ENCODE measurements at regions not wholly inside any gene's neighbourhood (a gene's known extent, or its start where the extent isn't known, plus 50 kb on each side); places are given as distances from the start of the nearest gene placed in this dataset.

DNA sequence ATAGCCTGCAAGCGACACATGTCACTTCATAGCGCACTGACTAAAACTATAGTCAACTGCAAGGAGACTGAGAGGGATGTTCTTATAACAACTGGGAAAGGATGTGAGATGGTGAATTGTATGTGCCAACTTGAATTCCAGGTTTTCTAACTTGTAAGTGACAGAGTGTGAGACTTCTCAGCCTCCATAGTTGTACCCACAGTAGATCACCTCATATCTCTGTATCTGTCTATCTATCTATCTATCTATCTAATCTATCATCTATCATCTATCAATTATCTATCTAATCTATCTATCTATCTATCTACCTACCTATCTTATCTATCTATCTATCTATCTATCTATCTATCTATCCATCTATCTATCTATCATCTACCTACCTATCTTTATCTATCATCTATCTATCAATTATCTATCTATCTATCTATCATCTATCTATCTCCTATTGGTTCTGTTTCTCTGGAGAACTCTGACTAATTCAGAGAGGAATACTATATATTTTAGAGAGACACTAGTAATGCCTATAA, 162.3 kb downstream of the CTH start (continued):
- TF ChIP-seq, protein P1, sequence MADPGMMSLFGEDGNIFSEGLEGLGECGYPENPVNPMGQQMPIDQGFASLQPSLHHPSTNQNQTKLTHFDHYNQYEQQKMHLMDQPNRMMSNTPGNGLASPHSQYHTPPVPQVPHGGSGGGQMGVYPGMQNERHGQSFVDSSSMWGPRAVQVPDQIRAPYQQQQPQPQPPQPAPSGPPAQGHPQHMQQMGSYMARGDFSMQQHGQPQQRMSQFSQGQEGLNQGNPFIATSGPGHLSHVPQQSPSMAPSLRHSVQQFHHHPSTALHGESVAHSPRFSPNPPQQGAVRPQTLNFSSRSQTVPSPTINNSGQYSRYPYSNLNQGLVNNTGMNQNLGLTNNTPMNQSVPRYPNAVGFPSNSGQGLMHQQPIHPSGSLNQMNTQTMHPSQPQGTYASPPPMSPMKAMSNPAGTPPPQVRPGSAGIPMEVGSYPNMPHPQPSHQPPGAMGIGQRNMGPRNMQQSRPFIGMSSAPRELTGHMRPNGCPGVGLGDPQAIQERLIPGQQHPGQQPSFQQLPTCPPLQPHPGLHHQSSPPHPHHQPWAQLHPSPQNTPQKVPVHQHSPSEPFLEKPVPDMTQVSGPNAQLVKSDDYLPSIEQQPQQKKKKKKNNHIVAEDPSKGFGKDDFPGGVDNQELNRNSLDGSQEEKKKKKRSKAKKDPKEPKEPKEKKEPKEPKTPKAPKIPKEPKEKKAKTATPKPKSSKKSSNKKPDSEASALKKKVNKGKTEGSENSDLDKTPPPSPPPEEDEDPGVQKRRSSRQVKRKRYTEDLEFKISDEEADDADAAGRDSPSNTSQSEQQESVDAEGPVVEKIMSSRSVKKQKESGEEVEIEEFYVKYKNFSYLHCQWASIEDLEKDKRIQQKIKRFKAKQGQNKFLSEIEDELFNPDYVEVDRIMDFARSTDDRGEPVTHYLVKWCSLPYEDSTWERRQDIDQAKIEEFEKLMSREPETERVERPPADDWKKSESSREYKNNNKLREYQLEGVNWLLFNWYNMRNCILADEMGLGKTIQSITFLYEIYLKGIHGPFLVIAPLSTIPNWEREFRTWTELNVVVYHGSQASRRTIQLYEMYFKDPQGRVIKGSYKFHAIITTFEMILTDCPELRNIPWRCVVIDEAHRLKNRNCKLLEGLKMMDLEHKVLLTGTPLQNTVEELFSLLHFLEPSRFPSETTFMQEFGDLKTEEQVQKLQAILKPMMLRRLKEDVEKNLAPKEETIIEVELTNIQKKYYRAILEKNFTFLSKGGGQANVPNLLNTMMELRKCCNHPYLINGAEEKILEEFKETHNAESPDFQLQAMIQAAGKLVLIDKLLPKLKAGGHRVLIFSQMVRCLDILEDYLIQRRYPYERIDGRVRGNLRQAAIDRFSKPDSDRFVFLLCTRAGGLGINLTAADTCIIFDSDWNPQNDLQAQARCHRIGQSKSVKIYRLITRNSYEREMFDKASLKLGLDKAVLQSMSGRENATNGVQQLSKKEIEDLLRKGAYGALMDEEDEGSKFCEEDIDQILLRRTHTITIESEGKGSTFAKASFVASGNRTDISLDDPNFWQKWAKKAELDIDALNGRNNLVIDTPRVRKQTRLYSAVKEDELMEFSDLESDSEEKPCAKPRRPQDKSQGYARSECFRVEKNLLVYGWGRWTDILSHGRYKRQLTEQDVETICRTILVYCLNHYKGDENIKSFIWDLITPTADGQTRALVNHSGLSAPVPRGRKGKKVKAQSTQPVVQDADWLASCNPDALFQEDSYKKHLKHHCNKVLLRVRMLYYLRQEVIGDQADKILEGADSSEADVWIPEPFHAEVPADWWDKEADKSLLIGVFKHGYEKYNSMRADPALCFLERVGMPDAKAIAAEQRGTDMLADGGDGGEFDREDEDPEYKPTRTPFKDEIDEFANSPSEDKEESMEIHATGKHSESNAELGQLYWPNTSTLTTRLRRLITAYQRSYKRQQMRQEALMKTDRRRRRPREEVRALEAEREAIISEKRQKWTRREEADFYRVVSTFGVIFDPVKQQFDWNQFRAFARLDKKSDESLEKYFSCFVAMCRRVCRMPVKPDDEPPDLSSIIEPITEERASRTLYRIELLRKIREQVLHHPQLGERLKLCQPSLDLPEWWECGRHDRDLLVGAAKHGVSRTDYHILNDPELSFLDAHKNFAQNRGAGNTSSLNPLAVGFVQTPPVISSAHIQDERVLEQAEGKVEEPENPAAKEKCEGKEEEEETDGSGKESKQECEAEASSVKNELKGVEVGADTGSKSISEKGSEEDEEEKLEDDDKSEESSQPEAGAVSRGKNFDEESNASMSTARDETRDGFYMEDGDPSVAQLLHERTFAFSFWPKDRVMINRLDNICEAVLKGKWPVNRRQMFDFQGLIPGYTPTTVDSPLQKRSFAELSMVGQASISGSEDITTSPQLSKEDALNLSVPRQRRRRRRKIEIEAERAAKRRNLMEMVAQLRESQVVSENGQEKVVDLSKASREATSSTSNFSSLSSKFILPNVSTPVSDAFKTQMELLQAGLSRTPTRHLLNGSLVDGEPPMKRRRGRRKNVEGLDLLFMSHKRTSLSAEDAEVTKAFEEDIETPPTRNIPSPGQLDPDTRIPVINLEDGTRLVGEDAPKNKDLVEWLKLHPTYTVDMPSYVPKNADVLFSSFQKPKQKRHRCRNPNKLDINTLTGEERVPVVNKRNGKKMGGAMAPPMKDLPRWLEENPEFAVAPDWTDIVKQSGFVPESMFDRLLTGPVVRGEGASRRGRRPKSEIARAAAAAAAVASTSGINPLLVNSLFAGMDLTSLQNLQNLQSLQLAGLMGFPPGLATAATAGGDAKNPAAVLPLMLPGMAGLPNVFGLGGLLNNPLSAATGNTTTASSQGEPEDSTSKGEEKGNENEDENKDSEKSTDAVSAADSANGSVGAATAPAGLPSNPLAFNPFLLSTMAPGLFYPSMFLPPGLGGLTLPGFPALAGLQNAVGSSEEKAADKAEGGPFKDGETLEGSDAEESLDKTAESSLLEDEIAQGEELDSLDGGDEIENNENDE (IDR thresholded peaks at IDR 0.05; ENCODE audit: insufficient replicate concordance, low read length), result no peak
- TF ChIP-seq EZH2 (IDR thresholded peaks at IDR 0.05; ENCODE audit: low read depth, low read length, severe bottlenecking) (no peak), CBX5 (IDR thresholded peaks at IDR 0.05; ENCODE audit: low read depth, low read length) (no peak), POLR2AphosphoS5 (IDR thresholded peaks at IDR 0.05; ENCODE audit: low read depth, low read length) (no peak), NRF1 (IDR thresholded peaks at IDR 0.05; ENCODE audit: low read depth, low read length) (no peak), SRF (IDR thresholded peaks at IDR 0.05; ENCODE audit: low read depth, low read length) (no peak), HDAC6 (IDR thresholded peaks at IDR 0.05; ENCODE audit: low read depth, low read length) (no peak), CHD1 (IDR thresholded peaks at IDR 0.05; ENCODE audit: low read depth, low read length) (no peak), GTF2F1 (IDR thresholded peaks at IDR 0.05; ENCODE audit: borderline replicate concordance, low read depth, low read length) (no peak), KDM5A (IDR thresholded peaks at IDR 0.05; ENCODE audit: low read length) (no peak), POU5F1 (IDR thresholded peaks at IDR 0.05; ENCODE audit: low read depth, low read length) (no peak)
- TF ChIP-seq, protein P2, sequence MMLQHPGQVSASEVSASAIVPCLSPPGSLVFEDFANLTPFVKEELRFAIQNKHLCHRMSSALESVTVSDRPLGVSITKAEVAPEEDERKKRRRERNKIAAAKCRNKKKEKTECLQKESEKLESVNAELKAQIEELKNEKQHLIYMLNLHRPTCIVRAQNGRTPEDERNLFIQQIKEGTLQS (IDR thresholded peaks at IDR 0.05; ENCODE audit: insufficient read depth, low read depth, low read length), result no peak
